Esophagus muscularis mucosa (tissue), 4 donors: ENCODE measurements at regions not wholly inside any gene's neighbourhood (a gene's known extent, or its start where the extent isn't known, plus 50 kb on each side); places are given as distances from the start of the nearest gene placed in this dataset.

Experiments
- DNase-seq: peaks from one replicate; pipeline ENCODE4 v3.0.0-alpha.2; 2017; ENCODE audit errors: extremely low spot score
- H3K27ac ChIP-seq, 4 donors: fragments of 200-600 bp; sonication (generic); replicated peaks in 1 of 4; 1 replicate in 3 of 4; 2 replicates in 1 of 4; pipeline ENCODE4 v1.5.1; 2016 to 2019; ENCODE audit warnings: mild to moderate bottlenecking in 1 of 4
- H3K27me3 ChIP-seq, 4 donors: fragments of 200-600 bp; sonication (generic); one replicate each; pipeline versions ENCODE4 v1.5.1 to v1.6.0; 2016 to 2019
- H3K36me3 ChIP-seq, 4 donors: fragments of 200-600 bp; sonication (generic); one replicate each; pipeline ENCODE4 v1.5.1; 2016 to 2019
- H3K4me1 ChIP-seq, 4 donors: fragments of 200-600 bp; sonication (generic); one replicate each; pipeline ENCODE4 v1.5.1; 2016 to 2019
- H3K4me3 ChIP-seq, 4 donors: fragments of 200-600 bp; sonication (generic); 1 replicate in 2 of 4; 2 replicates in 2 of 4; pipeline ENCODE4 v1.5.1; 2016 to 2019; ENCODE audit warnings: mild to moderate bottlenecking in 4 of 4, moderate library complexity in 1 of 4
- H3K9me3 ChIP-seq, 4 donors: fragments of 200-600 bp; sonication (generic); 1 replicate in 3 of 4; 2 replicates in 1 of 4; pipeline ENCODE4 v1.5.1; 2016 to 2019
- CTCF ChIP-seq, 3 experiments: fragments of 200-600 bp in 2 of 3; fragments of 450-650 bp in 1 of 3; sonication (generic) in 2 of 3; IDR thresholded peaks; one replicate each; pipeline ENCODE4 v1.5.1; 2017 to 2019; ENCODE audit warnings: antibody characterized with exemption in 3 of 3, mild to moderate bottlenecking in 2 of 3, moderate library complexity in 1 of 3
- EP300 ChIP-seq: sonication (generic); formaldehyde crosslinking; IDR thresholded peaks from one replicate; pipeline ENCODE4 v1.6.1; 2017; ENCODE audit warnings: antibody characterized with exemption
- POLR2A ChIP-seq: fragments of 450-650 bp; IDR thresholded peaks from one replicate; pipeline ENCODE4 v1.6.1; 2017; ENCODE audit warnings: antibody characterized with exemption, moderate library complexity, mild to moderate bottlenecking, low read depth
- POLR2AphosphoS5 ChIP-seq, 2 donors: sonication (generic); formaldehyde crosslinking; IDR thresholded peaks; one replicate each; pipeline ENCODE4 v1.6.1; 2017; ENCODE audit warnings: antibody characterized with exemption in 2 of 2
- WGBS: methylation state at CpG from one replicate; pipeline ENCODE4 v1.1.5; 2018; 5-methylcytosine and 5-hydroxymethylcytosine counted together
- intact Hi-C: fragments of 100-400 bp; cut with DNase I; formaldehyde crosslinking; loops from one replicate; pipeline ENCODE4 v1.15.1; 2023

- no peak for DNase-seq
- H3K27me3 ChIP-seq, result no peaks in the 10 kb centered on the region
- TF ChIP-seq POLR2AphosphoS5 (IDR thresholded peaks at IDR 0.05) (no peak), POLR2A (no peak), CTCF (IDR thresholded peaks at IDR 0.05) (no peak), EP300 (no peak)
- H3K27ac ChIP-seq, result no peak overlapping the region
- no peaks in the 10 kb centered on the region for H3K36me3 ChIP-seq
- intact Hi-C loops, result no loop called here
- peaks cover 0 to 7% (median 0%) of the 10 kb centered on the region in 4 donors for H3K9me3 ChIP-seq
- WGBS, result 50% methylated on average over 2 of the region's 2 CpGs
- H3K4me3 ChIP-seq, result no peak overlapping the region
- H3K4me1 ChIP-seq, result no peaks in the 10 kb centered on the region
These were observed 1065.8 kb downstream of the REEP3 start for GRCh38 chr10:64586934-64587503.

GRCh38 chr10:64594072-64594471 is 1072.9 kb downstream of the REEP3 start:
- Histone ChIP-seq H3K4me1 (no peaks in the 10 kb centered on the region), H3K27me3 (no peaks in the 10 kb centered on the region), H3K9me3 (no peaks in the 10 kb centered on the region), H3K27ac (no peak overlapping the region), H3K4me3 (no peak overlapping the region), H3K36me3 (no peaks in the 10 kb centered on the region)
- 80% methylated on average over 3 of the region's 3 CpGs for WGBS
- intact Hi-C loops, result no loop called here
- TF ChIP-seq EP300 (no peak), POLR2A (no peak), CTCF (IDR thresholded peaks at IDR 0.05) (no peak), POLR2AphosphoS5 (IDR thresholded peaks at IDR 0.05) (no peak)
- no peak for DNase-seq

- TF ChIP-seq CTCF (IDR thresholded peaks at IDR 0.05) (no peak), EP300 (no peak), POLR2A (no peak), POLR2AphosphoS5 (IDR thresholded peaks at IDR 0.05) (no peak)
- Histone ChIP-seq H3K27ac (no peak overlapping the region), H3K4me3 (no peak overlapping the region), H3K36me3 (no peaks in the 10 kb centered on the region), H3K9me3 (no peaks in the 10 kb centered on the region), H3K4me1 (no peaks in the 10 kb centered on the region), H3K27me3 (no peaks in the 10 kb centered on the region)
- intact Hi-C loops, result no loop called here
- WGBS, result 76% methylated on average over 1 of the region's 1 CpG
- DNase-seq, result no peak
These were observed 1077.4 kb downstream of the REEP3 start for GRCh38 chr10:64598600-64598999.

- 59% methylated on average over 3 of the region's 3 CpGs for WGBS
- Histone ChIP-seq H3K9me3 (no peaks in the 10 kb centered on the region), H3K36me3 (no peaks in the 10 kb centered on the region), H3K4me1 (no peaks in the 10 kb centered on the region), H3K27ac (no peak overlapping the region), H3K4me3 (no peak overlapping the region), H3K27me3 (no peaks in the 10 kb centered on the region)
- no peak for DNase-seq
- intact Hi-C loops, result no loop called here
- TF ChIP-seq EP300 (no peak), CTCF (IDR thresholded peaks at IDR 0.05) (no peak), POLR2A (no peak), POLR2AphosphoS5 (IDR thresholded peaks at IDR 0.05) (no peak)
These were observed 1080.1 kb downstream of the REEP3 start for GRCh38 chr10:64601298-64601697.

- DNase-seq, result no peak
- TF ChIP-seq EP300 (no peak), POLR2AphosphoS5 (IDR thresholded peaks at IDR 0.05) (no peak), POLR2A (no peak), CTCF (IDR thresholded peaks at IDR 0.05) (no peak)
- no peaks in the 10 kb centered on the region for H3K9me3 ChIP-seq
- 55% methylated on average over 3 of the region's 3 CpGs for WGBS
- H3K27ac ChIP-seq, result no peak overlapping the region
- H3K36me3 ChIP-seq, result no peaks in the 10 kb centered on the region
- H3K27me3 ChIP-seq, result no peaks in the 10 kb centered on the region
- H3K4me1 ChIP-seq, result no peaks in the 10 kb centered on the region
- intact Hi-C loops, result no loop called here
- no peak overlapping the region for H3K4me3 ChIP-seq
These were observed 1095.9 kb downstream of the REEP3 start for GRCh38 chr10:64617085-64617484.
